CD14-positive monocyte (primary cell): ENCODE measurements at regions not wholly inside any gene's neighbourhood (a gene's known extent, or its start where the extent isn't known, plus 50 kb on each side); places are given as distances from the start of the nearest gene placed in this dataset.

Source experiments
- DNase-seq, 3 donors: peaks; one replicate each; pipeline ENCODE4 v3.0.0-alpha.2; 2011 to 2022
- H2AFZ ChIP-seq: 2 replicates; pipeline ENCODE4 v1.6.0; 2012; ENCODE audit warnings: mild to moderate bottlenecking, low read depth, low read length, inconsistent platforms; ENCODE audit not compliant: insufficient read depth, poor library complexity, severe bottlenecking
- H3K27ac ChIP-seq, 2 donors: 1 replicate in 1 of 2; 2 replicates in 1 of 2; pipeline ENCODE4 v1.5.1; 2012 to 2013; ENCODE audit warnings: low read length in 2 of 2, control low read depth in 1 of 2, inconsistent platforms in 1 of 2, low read depth in 1 of 2, mild to moderate bottlenecking in 1 of 2
- H3K27me3 ChIP-seq, 2 donors: one replicate each; pipeline versions ENCODE4 v1.6.0 to v1.6.1; 2011 to 2013; ENCODE audit warnings: low read length in 2 of 2; ENCODE audit not compliant: control insufficient read depth in 2 of 2, insufficient read depth in 2 of 2
- H3K36me3 ChIP-seq, 2 donors: replicated peaks in 1 of 2; 1 replicate in 1 of 2; 2 replicates in 1 of 2; pipeline versions ENCODE4 v1.5.1 to v1.6.1; 2012 to 2013; ENCODE audit warnings: low read length in 2 of 2, control low read depth in 1 of 2, inconsistent platforms in 1 of 2, mild to moderate bottlenecking in 1 of 2; ENCODE audit not compliant: insufficient read depth in 2 of 2, control insufficient read depth in 1 of 2
- H3K4me1 ChIP-seq, 2 donors: 1 replicate in 1 of 2; 2 replicates in 1 of 2; pipeline versions ENCODE4 v1.5.1 to v1.6.1; 2012 to 2013; ENCODE audit warnings: low read length in 2 of 2, control low read depth in 1 of 2, inconsistent platforms in 1 of 2, mild to moderate bottlenecking in 1 of 2, moderate library complexity in 1 of 2; ENCODE audit not compliant: insufficient read depth in 2 of 2, control insufficient read depth in 1 of 2
- H3K4me2 ChIP-seq: replicated peaks from 2 replicates; pipeline ENCODE3; 2012; ENCODE audit warnings: low read length, moderate library complexity, mild to moderate bottlenecking; ENCODE audit not compliant: poor library complexity, severe bottlenecking; ENCODE audit errors: extremely low read depth
- H3K4me3 ChIP-seq, 3 experiments: fragments of 200-600 bp in 1 of 3; sonication (generic) in 1 of 3; replicated peaks in 1 of 3; 1 replicate in 2 of 3; 2 replicates in 1 of 3; pipeline ENCODE4 v1.5.1; 2011 to 2013; ENCODE audit warnings: low read length in 3 of 3, mild to moderate bottlenecking in 3 of 3, control low read depth in 2 of 3, low read depth in 2 of 3, inconsistent platforms in 1 of 3, moderate library complexity in 1 of 3
- H3K79me2 ChIP-seq: 2 replicates; pipeline ENCODE4 v1.6.0; 2012; ENCODE audit warnings: mild to moderate bottlenecking, control low read depth, inconsistent platforms, low read length, moderate library complexity; ENCODE audit not compliant: insufficient read depth
- H3K9ac ChIP-seq: 2 replicates; pipeline ENCODE4 v1.6.0; 2017; ENCODE audit warnings: low read length, mild to moderate bottlenecking; ENCODE audit not compliant: insufficient read depth, poor library complexity, severe bottlenecking
- H3K9me3 ChIP-seq, 2 donors: replicated peaks in 1 of 2; 1 replicate in 1 of 2; 2 replicates in 1 of 2; pipeline versions ENCODE4 v1.5.1 to v1.6.1; 2012 to 2013; ENCODE audit warnings: low read length in 2 of 2, control low read depth in 1 of 2; ENCODE audit not compliant: control insufficient read depth in 1 of 2, insufficient read depth in 1 of 2
- H4K20me1 ChIP-seq: 2 replicates; pipeline ENCODE4 v1.6.0; 2012; ENCODE audit warnings: mild to moderate bottlenecking, low read length, control low read depth, moderate library complexity; ENCODE audit not compliant: insufficient read depth
- H3K27ac Mint-ChIP-seq, 7 donors: one replicate each; pipeline ENCODE4 v1.8.0; 2020; ENCODE audit warnings: mild to moderate bottlenecking in 7 of 7, mixed read lengths in 7 of 7, moderate library complexity in 6 of 7, inconsistent platforms in 2 of 7
- H3K27me3 Mint-ChIP-seq, 3 donors: one replicate each; pipeline ENCODE4 v1.8.0; 2021 to 2022; ENCODE audit warnings: low read depth in 3 of 3, mild to moderate bottlenecking in 3 of 3, mixed read lengths in 3 of 3, moderate library complexity in 3 of 3, inconsistent platforms in 1 of 3
- H3K36me3 Mint-ChIP-seq, 2 donors: one replicate each; pipeline ENCODE4 v1.8.0; 2020; ENCODE audit warnings: mixed read lengths in 2 of 2, inconsistent platforms in 1 of 2, mild to moderate bottlenecking in 1 of 2
- H3K4me1 Mint-ChIP-seq: one replicate; pipeline ENCODE4 v1.8.0; 2020; ENCODE audit warnings: mild to moderate bottlenecking, mixed read lengths
- H3K4me3 Mint-ChIP-seq, 2 donors: one replicate each; pipeline ENCODE4 v1.8.0; 2020; ENCODE audit warnings: mild to moderate bottlenecking in 2 of 2, mixed read lengths in 2 of 2, moderate library complexity in 1 of 2
- H3K9me3 Mint-ChIP-seq, 7 donors: one replicate each; pipeline ENCODE4 v1.8.0; 2020 to 2022; ENCODE audit warnings: mixed read lengths in 7 of 7, mild to moderate bottlenecking in 6 of 7, moderate library complexity in 6 of 7, inconsistent platforms in 2 of 7
- WGBS: methylation state at CpG from one replicate; pipeline ENCODE4 v1.1.5; 2013; ENCODE audit warnings: missing lambda C conversion rate; ENCODE audit not compliant: insufficient coverage; 5-methylcytosine and 5-hydroxymethylcytosine counted together
- intact Hi-C, 2 donors: fragments of 100-400 bp; cut with micrococcal nuclease; formaldehyde crosslinking; loops; one replicate each; pipeline versions ENCODE4 v1.15.0 to v1.15.1; 2023
- TF ChIP-seq, protein P1 (sequence below): fragments of 200-600 bp; IDR thresholded peaks from one replicate; pipeline ENCODE4 v1.8.0; 2022; ENCODE audit warnings: antibody characterized with exemption, mild to moderate bottlenecking

GRCh38 chr3:43852066-43852465, 161.3 kb downstream of the ABHD5 start:
- WGBS: no CpG with 5 or more reads among the region's 1 CpG
- no peak overlapping the region for H3K4me2 ChIP-seq
- H3K4me1 Mint-ChIP-seq: peaks cover 4% of the 10 kb centered on the region
- peaks cover 0 to 13% (median 6%) of the 10 kb centered on the region in 7 donors for H3K9me3 Mint-ChIP-seq
- H3K4me1 ChIP-seq: no peaks in the 10 kb centered on the region
- no peaks in the 10 kb centered on the region for H3K79me2 ChIP-seq
- peaks cover 0 to 4% of the 10 kb centered on the region in 2 donors for H3K27me3 ChIP-seq
- H3K27me3 Mint-ChIP-seq: peaks cover 7 to 30% (median 27%) of the 10 kb centered on the region in 3 donors
- H4K20me1 ChIP-seq: no peaks in the 10 kb centered on the region
- no peaks in the 10 kb centered on the region for H3K36me3 Mint-ChIP-seq
- DNase-seq: no peak
- no peaks in the 10 kb centered on the region for H3K36me3 ChIP-seq
- no peak overlapping the region for H3K4me3 ChIP-seq
- intact Hi-C loops: loop anchor here in 1 of 2 donors (10.0 kb wide), 1 partner anchor 343 kb away; no protein-coding TSS in a partner anchor
- no peaks in the 10 kb centered on the region for H3K9me3 ChIP-seq
- H2AFZ ChIP-seq: no peak overlapping the region
- TF ChIP-seq, protein P1, sequence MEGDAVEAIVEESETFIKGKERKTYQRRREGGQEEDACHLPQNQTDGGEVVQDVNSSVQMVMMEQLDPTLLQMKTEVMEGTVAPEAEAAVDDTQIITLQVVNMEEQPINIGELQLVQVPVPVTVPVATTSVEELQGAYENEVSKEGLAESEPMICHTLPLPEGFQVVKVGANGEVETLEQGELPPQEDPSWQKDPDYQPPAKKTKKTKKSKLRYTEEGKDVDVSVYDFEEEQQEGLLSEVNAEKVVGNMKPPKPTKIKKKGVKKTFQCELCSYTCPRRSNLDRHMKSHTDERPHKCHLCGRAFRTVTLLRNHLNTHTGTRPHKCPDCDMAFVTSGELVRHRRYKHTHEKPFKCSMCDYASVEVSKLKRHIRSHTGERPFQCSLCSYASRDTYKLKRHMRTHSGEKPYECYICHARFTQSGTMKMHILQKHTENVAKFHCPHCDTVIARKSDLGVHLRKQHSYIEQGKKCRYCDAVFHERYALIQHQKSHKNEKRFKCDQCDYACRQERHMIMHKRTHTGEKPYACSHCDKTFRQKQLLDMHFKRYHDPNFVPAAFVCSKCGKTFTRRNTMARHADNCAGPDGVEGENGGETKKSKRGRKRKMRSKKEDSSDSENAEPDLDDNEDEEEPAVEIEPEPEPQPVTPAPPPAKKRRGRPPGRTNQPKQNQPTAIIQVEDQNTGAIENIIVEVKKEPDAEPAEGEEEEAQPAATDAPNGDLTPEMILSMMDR: no peak
- H3K4me3 Mint-ChIP-seq: no peak overlapping the region
- no peak overlapping the region for H3K27ac ChIP-seq
- no peak overlapping the region for H3K27ac Mint-ChIP-seq
- H3K9ac ChIP-seq: no peak overlapping the region

DNA sequence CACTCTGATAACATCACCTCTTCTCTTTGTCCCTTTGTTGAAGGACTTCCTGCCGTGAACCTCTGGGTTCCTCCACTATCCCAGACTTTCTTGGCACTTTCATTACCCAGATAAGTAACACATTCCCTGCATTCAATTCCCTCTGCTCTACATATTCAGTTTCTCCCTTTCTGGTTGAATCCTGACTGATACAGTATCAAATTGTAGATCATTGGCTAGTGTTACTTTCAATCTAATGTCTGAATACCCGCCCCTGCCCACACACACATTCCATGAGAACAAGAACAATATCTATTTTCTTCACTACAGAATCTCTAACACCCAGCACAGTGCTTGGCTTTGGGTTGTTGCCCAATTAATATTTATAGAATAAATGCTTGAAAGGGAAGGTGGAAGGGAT, 163.5 kb downstream of the ABHD5 start:
- H3K79me2 ChIP-seq: no peaks in the 10 kb centered on the region
- H3K4me3 Mint-ChIP-seq: no peak overlapping the region
- no peaks in the 10 kb centered on the region for H3K9me3 ChIP-seq
- no peak overlapping the region for H3K27ac Mint-ChIP-seq
- TF ChIP-seq, protein P1: no peak
- no peaks in the 10 kb centered on the region for H3K36me3 ChIP-seq
- H4K20me1 ChIP-seq: no peaks in the 10 kb centered on the region
- H3K4me3 ChIP-seq: no peak overlapping the region
- intact Hi-C loops: loop anchor here in 1 of 2 donors (10.0 kb wide), 1 partner anchor 341 kb away; no protein-coding TSS in a partner anchor
- peaks cover 0 to 17% of the 10 kb centered on the region in 2 donors for H3K27me3 ChIP-seq
- no peaks in the 10 kb centered on the region for H3K4me1 ChIP-seq
- peaks cover 0 to 2% (median 0%) of the 10 kb centered on the region in 7 donors for H3K9me3 Mint-ChIP-seq
- no peak overlapping the region for H3K4me2 ChIP-seq
- no peak overlapping the region for H3K27ac ChIP-seq
- peaks cover 4% of the 10 kb centered on the region for H3K4me1 Mint-ChIP-seq
- DNase-seq: no peak
- H2AFZ ChIP-seq: no peak overlapping the region
- WGBS: 89% methylated on average over 1 of the region's 2 CpGs
- H3K27me3 Mint-ChIP-seq: peaks cover 16 to 45% (median 31%) of the 10 kb centered on the region in 3 donors
- H3K36me3 Mint-ChIP-seq: no peaks in the 10 kb centered on the region
- H3K9ac ChIP-seq: no peak overlapping the region
